ENCODE measurements at regions not wholly inside any gene's neighbourhood (a gene's known extent, or its start where the extent isn't known, plus 50 kb on each side); places are given as distances from the start of the nearest gene placed in this dataset.

DNA sequence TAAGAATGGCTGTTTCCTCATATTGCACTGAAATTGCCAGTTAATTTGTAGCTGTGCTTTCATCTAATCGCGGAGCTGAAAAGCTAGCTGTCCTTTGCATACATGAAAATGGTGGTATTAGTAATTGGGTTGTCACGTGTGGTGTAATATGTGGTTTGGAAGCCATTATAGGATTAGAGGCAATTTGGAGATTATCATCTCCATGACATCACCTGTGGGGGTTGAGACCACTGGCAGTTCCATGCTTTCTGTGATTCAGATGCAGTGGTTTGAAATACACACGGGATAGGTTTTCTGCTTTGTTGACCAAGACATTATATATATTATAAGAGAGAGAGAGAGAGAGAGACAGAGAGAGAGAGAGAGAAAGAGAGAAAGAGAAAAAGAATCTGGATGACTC is 180.8 kb downstream of the RAB11FIP2 start:
- no peak for DNase-seq (ENCODE audit: low read depth in 3 of 3)

DNA sequence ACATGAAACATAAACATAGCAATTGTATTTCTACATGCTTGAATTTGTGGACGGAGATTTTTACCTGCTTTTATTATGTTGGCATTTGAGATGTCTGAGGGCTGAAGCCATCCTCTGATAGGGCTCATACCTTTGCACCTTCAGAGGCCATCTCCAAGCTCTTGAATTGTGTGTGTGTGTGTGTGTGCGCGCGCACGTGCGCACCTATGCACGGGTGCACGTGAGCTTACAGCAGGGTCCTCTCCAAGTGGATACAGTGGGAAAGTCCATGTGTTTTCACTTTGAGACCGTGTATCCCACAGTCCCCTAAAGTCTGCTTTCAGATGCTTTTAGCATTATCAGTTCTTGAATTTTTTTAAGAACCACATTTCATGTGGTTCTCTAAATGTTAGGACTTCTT is 178.6 kb downstream of the RAB11FIP2 start:
- DNase-seq (ENCODE audit: low read depth in 3 of 3) = no peak

DNA sequence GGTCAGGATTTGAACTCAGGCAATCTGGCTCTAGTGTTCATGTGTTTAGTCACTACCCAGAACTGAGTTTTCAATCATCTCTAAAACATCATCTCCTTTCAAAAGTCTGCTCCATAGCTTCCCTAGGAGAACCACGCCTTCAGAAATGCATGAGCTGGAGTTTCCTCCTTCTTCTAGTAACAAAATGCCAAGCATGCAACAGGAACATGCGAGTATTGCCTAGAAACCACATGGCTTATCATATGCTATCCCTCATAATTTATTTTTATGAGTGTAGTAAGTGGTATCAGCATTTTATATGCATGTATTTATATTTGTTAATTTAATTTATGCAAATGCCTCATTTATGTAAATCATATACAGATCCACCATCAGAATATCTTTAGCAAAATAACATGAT is 170.9 kb downstream of the RAB11FIP2 start:
- DNase-seq (ENCODE audit: low read depth in 3 of 3) = no peak

DNA sequence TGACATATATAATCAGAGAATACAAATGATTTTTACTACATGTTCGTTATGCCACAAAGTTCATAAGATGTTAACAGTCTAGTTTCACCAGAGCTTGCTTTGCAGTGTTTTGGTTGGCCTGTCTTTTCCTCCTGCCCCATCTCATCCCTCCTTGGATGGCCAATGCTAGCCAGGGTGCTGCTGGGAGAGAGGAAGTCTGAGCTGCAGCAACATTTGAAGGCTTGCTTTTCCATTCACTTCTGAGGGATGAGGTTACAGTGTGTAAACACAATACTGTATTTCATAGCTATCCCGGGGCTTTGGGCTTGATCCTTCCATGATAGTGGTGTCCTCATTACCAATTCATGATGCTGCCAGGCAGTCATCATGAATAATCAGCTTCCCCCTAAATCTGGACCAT is 170.5 kb downstream of the RAB11FIP2 start:
- no peak for DNase-seq (ENCODE audit: low read depth in 3 of 3)

DNA sequence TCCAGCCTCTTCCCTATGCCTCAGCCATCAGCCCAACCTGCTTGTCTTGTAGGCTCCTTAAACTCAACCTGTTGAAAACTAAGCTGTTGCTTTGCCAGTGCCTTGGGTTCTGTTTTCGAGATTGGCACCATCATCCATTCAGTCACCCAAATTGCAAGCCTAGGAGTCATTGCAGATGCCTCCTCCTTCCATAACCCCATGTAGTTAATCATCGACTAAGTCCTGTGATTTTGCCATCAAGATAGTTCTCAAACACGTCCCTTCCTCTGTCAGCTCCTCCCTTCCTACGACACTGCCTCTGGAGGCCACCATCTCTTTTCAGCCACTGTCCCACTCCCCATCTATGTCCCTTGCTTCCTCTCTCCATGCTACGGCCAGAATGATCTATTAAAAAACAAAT is 168.1 kb downstream of the RAB11FIP2 start:
- DNase-seq (ENCODE audit: low read depth in 3 of 3) = no peak

DNA sequence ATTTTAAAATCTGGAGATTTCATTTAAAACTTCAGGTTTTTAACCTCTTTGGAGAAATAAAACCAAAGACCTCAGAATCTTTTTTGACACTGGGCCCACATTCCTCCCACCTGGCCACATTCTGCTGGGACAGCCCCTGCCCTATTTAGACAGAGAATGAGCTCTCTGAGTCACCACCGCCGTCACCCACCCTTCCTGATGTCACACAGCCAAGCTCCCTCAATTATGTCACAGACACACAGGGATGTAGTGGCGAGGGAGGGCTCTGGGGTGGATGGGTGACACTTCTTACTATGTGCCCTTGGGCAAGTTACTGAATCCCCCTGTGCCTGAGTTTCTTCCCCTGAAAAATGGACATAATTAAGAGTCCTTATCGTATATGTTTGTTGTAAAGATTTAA is 162.6 kb downstream of the RAB11FIP2 start:
- peak in 1 of 3 donors; percentile 1 for DNase-seq (ENCODE audit: low read depth in 3 of 3)

DNA sequence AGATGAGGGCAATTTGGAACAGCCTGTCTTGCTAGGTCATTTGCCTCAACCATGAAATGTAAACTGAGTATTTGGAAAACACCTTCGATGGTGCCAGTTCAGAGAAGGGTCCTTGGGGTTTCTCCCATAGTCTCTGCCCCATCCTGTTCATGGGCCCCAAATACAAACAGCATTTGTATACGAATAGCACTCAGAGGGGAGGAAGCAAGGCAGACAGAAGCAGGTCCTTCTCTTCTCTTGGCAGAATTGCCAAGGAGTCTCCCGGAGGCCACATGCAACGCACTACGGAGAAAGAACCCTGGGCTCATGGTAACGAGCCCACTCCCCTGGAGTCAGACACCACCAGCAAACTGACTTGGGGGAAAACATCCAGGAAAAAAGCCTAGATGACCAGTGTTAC is 162.1 kb downstream of the RAB11FIP2 start:
- DNase-seq (ENCODE audit: low read depth in 3 of 3) = no peak

DNA sequence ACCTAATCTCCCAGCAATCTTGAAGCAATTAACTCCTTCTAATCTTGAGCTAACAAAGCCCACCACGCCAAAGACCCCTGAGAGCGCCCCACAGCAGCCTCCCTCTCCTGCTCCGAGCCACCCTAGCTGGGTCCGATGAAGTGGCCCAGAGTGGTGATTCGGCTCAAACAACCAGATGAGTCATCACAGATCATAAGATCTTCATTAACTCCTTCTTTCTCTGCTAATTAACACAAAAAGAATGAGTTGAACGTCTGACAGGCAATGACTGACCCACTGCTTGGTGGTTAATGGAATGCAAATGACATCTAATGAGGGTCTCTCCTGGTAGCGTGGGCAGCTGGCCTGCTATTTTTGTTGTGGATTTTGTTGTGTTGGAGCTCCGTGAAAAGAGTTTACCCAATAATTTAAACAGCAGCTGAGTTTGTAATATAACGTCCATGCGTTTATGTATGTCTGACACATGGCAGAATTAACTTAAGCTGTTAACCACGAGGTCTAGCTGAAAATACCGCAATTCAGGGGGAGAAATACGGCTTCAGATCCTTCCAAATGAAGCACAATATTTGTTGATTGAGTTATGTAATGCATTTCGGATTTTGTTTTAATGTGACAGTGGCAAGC is 161.4 kb downstream of the RAB11FIP2 start:
- DNase-seq (ENCODE audit: low read depth in 3 of 3) = no peak

DNA sequence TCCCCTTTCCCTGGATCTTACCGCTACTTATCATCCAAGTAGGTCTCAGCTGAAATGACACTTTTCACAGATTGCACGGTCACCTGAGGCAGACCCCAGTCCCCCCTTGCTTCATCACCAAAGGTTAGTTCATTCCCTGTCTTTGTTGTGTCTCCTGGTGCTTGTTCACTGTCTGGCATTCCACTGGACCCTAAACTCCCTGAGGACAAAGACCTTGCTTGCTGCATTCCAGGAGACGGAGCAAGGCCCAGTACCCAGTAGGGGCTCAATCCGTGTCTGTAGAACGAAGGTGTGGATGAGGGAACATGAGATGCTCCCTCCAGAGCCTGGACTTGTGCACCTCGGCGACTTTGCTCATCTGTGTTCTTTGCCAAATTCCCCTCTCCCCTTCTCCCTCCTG is 160.0 kb downstream of the RAB11FIP2 start:
- no peak for DNase-seq (ENCODE audit: low read depth in 3 of 3)

DNA sequence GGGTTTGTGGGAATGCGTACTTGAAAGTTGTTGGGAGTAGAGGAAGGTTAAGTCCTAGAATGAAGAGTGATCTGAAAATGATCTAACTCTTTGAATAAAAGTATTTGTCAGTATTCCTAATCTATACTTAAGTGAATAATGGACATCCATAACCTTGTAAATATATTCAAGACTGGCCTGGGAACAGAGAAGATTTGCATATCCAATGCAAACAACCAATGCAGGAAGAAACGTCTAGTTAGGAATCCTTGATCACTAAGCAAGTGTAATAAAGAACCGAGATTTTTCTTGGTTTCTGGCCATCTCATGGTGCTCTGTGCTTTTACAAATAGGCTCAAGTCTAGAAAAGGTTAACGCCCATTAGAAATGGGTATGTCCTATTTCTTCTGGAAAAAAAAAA is 157.1 kb downstream of the RAB11FIP2 start:
- no peak for DNase-seq (ENCODE audit: low read depth in 3 of 3)

DNA sequence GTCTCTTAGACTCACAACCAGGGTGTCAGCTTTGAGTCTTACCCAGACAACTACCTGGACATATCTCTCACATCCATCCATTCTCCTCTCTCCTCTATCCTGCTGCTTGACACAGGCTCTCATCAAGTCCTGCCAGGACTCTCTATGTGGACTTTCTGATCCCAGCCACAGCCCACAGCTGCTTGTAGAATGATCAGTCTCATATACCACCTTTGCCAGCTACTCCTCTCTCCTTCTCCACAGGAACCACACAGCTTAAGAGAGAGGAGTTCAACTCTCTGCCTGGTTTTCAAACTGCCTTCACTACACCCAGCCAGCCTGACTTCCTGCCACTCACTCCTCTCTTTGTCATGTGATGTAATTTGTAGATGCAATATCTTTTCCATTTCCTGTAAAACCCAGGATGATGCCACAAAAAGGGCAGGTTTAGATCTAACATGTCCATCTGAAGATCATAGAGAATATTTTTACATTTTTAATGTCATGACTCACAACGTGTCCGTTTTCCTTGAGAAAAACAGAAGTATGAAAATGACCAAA is 154.0 kb downstream of the RAB11FIP2 start:
- DNase-seq (ENCODE audit: low read depth in 3 of 3) = no peak

DNA sequence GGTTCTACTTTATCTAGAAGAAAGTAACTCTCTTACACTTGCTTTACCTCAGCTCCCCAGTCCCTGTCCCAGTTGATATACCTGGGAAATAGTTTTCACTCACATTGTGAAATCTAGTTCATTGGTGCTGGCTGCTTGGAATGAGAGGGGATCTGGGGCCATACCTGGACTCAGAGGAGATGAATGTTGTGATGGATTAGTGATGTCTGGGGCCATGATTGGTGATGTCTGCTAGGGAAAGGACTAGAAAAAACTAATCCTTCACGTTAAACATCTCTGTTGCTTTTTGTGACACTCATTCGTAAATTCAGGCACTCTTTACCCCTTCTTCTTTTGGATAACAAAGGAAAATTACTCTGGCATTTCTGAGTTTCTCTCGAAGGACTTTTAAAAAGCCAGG is 152.4 kb downstream of the RAB11FIP2 start:
- DNase-seq (ENCODE audit: low read depth in 3 of 3) = no peak

DNA sequence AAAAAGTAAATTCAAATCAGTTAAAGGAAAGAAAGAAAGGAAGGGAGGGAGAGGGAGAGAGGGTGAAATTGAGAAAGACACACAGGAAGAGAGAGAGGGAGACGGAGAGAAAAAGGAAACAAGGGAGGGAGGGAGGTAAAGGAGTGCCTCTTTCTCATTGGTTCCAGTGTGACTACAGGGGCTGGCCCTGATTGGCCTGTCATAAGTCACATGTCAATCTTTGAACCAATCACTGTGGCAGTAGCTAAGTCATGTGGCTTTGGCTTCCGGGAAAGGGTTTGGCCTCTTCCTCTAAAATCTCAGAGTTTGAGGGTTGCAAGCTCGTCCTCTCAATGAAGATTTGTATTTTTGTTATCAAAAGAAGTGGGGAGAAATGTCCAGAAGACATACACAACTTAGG is 150.2 kb downstream of the RAB11FIP2 start:
- no peak for DNase-seq (ENCODE audit: low read depth in 3 of 3)

DNA sequence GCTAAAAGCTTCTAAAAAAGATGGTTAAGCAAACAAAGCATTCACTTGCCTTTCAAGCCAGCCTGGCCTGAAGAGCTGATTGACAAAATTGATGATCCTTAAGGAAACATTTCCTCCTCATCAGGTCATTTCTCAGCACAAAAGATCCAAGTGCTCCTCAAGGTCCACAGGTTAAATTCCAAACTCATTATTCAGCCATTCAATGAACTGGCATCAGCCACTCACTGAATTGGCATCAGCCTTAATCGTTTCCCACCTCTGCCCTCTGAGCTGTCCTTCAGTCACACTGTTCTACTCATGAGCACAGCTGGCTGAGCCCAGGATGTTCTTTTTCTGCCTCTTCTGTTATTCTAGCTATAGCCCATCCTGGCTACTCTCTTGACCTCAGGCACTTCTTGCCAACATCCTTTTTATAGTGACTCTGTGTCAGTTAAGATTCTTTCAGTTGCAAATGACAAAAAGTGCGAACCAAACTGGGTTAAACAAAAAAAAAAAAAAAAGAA is 147.5 kb downstream of the RAB11FIP2 start:
- DNase-seq (ENCODE audit: low read depth in 3 of 3) = no peak

DNA sequence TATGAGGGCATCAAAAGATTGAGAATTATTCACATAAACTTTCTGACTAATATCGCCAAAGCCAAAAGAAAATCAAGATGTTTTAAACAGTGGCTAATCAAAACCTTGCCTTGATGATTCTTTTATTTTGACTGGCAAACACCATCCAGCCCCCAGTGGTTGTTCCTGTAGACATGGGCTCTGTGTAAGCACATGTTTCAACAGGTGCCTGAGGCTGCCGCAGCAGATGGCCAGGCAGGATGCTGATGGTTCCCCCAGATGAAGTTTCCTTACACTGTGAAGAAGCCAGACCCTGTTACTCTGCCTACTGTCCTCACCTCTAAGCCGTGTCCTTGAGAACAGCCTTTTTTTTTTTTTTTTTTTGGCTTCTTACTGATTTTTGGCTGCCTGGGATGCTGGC is 146.5 kb downstream of the RAB11FIP2 start:
- no peak for DNase-seq (ENCODE audit: low read depth in 3 of 3)

DNA sequence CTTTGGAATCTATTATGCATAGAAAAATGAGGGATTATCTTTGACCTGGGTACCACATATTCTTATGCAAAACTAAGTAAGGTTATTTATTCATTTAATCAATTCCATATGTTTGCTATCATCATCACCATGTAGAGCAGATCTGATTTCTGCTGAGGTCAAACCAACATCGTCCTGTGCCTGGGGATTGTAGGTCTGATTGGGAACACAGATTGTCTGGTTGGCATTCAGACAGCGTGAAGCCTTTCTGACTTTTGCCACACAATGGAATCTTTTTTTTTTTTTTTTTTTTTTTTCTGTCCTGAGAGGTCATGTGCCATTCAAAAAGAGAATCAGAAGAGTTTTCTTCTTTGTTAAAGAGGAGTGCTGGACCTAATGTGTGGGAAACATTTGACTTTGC is 142.9 kb downstream of the RAB11FIP2 start:
- DNase-seq (ENCODE audit: low read depth in 3 of 3) = no peak

DNA sequence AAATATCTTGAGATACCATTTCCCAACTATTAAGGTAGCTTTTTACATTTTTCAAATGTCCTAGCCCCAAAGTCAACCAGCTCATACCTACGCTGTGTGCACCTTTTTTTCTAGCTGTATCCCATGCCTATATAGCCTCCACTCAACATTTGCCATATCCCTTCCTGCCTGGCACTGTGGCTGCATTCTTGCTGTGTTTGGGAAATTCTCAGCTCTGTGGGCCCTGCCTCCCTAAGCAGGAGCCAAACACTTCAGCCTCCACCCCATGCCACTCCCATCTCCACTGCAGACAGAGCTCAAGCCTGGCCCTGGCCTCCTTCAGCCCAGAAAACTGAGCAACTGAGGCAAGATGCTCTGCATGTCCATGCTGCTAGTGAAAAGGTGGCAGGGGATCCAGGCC is 141.3 kb downstream of the RAB11FIP2 start:
- DNase-seq (ENCODE audit: low read depth in 3 of 3) = no peak

DNA sequence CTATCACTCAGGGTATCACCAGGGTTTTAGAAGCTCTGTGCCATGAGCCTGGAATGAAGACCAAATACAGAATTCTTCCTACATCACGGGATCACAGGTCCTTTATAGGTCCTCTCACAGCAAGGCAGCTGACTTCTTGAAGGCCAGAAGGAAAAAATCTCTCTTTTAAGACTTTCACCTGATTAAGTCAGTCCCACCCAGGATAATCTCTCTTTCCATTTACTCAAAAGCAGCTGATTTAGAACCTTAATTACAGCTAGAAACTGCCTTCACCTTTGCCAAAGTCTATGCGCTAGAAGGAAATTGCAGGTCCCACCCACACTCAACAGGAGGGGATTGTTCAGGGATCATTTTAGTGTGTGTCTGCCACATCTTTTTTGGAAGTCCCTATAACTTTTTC is 135.1 kb downstream of the RAB11FIP2 start:
- DNase-seq (ENCODE audit: low read depth in 3 of 3) = no peak

DNA sequence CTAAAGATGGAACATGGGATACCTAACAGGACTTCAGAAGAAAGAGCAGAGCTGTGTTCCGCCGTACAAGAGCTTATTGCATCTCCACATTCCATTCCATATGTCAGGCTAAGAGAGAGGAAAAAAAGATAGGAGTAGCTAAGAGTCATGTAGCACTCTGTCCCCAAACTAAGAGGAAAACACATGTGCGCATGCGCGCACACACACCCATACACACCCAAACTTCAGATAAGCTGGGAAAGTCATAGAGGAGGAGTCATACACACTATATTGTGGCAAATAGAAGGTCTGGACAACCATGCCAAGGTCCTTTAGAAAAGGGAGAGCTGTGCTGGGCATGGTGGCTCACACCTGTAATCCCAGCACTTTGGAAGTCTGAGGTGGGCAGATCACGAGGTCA is 132.4 kb downstream of the RAB11FIP2 start:
- DNase-seq (ENCODE audit: low read depth in 3 of 3) = no peak

DNA sequence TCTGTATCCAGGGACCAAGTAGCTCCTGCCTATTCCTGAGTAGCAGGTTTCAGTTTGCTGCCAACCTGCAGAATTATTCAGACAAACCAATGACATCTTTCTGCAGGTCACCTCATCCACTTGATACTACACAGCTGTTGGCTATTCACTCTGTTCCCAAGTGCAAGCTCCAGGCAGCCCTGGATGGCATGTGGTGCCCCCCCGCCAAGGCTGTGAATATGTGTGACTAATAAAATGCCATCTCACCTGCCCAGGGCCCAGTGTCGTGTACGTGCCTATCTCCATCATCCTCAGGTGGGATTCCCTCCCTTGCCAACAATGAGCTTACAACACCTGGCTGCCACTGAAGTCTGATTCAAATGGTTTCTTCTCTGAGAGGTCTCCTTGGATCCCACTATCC is 125.8 kb downstream of the RAB11FIP2 start:
- no peak for DNase-seq (ENCODE audit: low read depth in 3 of 3)

DNA sequence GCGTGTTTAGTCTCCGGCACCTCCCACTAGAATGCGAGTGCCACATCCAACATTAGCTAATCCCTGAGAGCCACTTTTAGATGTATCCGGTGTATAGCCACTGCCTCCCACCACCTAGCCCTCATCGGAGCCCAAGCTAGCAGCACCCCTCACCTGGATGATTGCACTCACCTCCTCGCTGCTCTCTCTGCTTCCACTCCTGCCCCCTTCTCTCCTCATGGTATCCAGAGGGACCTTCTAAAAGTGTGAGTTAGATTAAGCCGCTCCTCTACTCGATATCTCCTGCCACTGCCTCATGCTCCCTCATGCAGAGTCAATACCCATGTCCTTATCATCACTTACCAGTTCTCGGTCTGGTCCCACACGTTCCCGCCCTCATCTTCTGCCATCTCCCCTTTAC is 125.3 kb downstream of the RAB11FIP2 start:
- no peak for DNase-seq (ENCODE audit: low read depth in 3 of 3)

DNA sequence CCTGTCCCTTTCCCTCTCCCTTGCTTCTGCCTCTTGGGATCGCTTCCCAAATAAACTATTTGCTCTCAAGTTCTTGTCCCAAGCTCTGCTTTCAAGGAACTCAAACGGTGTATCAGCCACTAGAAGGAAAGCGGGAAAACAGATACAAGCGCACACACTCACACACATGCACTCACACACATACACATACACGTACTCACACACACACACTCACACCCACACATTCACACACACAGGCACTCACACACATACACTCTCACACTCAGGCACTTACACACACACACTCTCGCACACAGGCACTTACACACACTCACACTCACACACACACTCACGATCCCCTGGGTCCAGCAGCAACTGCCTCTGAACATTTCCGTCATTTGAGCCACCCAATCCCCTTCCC is 121.9 kb downstream of the RAB11FIP2 start:
- no peak for DNase-seq (ENCODE audit: low read depth in 3 of 3)

DNA sequence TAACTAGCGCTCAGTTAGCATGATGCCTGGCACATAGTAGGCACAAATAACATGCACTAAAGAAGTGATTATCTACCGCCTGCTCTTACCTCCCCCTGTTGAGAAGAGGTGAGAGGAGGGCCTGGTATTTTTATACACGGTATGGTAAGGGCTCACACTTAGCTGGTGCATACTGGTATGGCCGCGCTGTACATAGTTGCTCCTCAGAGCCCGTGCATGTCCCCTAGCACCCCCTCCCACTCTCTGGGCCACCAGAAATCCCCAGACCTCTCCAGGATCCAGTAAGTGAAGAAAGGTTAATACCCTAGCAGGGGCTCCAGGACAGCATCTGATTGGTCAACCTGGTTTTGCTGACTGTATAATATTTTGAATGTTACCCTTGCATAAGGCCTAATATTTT is 121.4 kb downstream of the RAB11FIP2 start:
- DNase-seq (ENCODE audit: low read depth in 3 of 3) = no peak

DNA sequence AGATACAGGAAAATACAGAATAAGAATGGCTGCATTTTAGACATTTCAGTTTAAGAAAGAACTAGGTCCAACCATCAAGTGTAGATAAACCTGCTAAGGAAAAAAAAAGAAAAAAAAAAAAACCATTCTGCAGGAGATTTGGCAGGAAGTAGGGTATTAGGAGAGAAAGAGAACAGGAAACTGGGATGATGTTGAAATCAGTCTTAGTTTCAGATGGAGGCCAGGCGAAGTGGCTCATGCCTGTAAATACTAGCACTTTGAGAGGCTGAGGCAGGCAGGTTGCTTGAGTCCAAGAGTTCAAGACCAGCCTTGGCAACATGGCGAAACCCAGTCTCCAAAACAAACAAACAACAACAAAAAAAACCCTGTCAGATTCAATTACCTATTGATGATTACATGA is 120.2 kb downstream of the RAB11FIP2 start:
- no peak for DNase-seq (ENCODE audit: low read depth in 3 of 3)
